ENCODE measurements at regions not wholly inside any gene's neighbourhood (a gene's known extent, or its start where the extent isn't known, plus 50 kb on each side); places are given as distances from the start of the nearest gene placed in this dataset.
"Not testable (repeated sequence)": the region's sequence is repeated elsewhere in the genome, so short reads cannot be mapped to it uniquely, and the experiment has no call there.

DNA sequence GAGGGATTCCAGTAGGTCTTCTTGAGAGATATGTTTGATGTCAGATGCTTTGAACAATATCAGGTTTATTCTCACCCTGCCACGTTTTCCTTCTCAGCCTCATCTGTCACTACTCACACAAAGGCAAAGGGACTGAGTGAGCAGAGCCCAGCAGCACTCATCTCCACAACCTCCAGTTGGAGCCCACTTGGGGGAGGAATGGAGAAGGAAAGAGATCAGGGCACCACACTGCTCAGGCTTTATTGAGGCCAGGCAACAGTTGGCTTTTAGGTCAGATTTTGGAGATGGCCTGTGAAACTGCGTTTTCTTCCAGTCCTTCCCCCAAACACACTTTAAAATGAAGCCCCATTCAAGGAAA lies 57.3 kb upstream of the SEC22B start:
- H3K36me3 Mint-ChIP-seq; H3K9me3 Mint-ChIP-seq; H3K4me3 Mint-ChIP-seq; H3K27ac Mint-ChIP-seq; H3K27me3 Mint-ChIP-seq (ENCODE audit: low read depth in 3 of 3); H3K4me1 Mint-ChIP-seq; DNase-seq: not testable (repeated sequence)

DNA sequence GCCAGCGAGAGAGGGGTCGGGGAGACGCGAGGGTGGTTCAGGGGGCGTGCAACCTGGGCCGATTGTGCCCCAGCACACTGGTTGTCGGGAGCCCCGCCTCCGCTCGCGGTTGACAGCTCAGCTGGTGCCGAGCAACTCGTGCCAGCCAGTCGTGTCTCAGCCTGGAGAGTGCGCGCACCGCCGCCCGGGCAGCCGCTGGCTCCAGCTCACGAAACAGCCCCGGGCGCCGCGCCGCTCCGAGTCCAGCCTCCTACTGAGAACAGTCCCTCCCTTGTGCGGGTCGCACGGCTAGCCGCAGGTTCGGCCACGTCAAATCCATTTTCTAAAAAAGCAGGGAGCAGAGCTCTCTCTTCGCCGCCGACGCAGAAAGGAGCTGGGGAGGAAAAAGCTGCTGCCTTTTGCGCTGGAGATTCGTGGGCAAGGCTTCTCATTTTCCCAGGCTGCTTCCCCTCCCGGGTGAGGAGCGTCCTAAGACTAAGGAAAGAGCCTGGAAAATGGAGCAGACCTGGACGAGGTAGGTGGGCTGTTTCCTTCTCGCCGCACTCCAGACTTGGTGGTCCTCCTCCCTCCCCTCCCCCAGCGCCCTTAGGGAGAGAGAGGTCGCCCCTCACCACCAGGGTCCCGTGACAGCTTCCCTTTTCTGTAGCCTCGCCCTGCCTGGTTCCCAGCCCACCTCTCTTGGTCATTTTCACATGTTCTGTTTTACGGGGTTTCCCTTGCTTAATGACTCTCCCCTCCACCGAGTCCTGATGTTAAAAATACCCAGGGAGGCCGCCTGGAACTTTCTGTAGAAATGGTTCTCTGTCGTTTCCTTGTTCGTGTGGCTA lies 56.7 kb upstream of the SEC22B start:
- H3K4me3 Mint-ChIP-seq; H3K27me3 Mint-ChIP-seq (ENCODE audit: low read depth in 3 of 3); H3K27ac Mint-ChIP-seq; H3K9me3 Mint-ChIP-seq; DNase-seq; H3K36me3 Mint-ChIP-seq; H3K4me1 Mint-ChIP-seq: not testable (repeated sequence)

DNA sequence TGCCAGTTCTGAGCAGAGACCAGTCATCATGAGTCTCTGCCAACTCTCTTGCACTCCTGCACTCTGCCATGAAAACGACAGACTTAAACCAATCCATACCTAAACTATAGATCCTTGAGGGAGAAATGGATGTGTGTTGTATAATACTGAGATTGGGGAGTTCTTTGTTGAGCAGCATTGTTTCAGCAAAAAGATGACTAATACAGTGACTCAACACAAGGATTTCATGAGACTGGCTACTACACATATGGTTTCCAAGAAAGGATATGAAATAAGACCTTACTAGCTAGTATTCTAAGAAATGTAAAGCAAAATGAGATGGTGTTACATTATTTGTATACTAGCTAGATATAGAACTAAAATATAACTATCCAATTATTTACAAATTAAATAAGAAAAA lies 53.5 kb upstream of the SEC22B start:
- not testable (repeated sequence) for H3K27ac Mint-ChIP-seq; H3K27me3 Mint-ChIP-seq (ENCODE audit: low read depth in 3 of 3); DNase-seq; H3K4me3 Mint-ChIP-seq; H3K9me3 Mint-ChIP-seq; H3K36me3 Mint-ChIP-seq; H3K4me1 Mint-ChIP-seq
